SK-N-SH treated with all-trans-retinoic acid at 6 μM for 48 hours (cell line): ENCODE measurements at regions not wholly inside any gene's neighbourhood (a gene's known extent, or its start where the extent isn't known, plus 50 kb on each side); places are given as distances from the start of the nearest gene placed in this dataset.
"Not testable (repeated sequence)": the region's sequence is repeated elsewhere in the genome, so short reads cannot be mapped to it uniquely, and the experiment has no call there.

Source experiments
- ARNTL ChIP-seq: fragments of 450-650 bp; formaldehyde crosslinking; IDR thresholded peaks from 2 replicates; pipeline ENCODE4 v1.5.0; 2020; ENCODE audit warnings: low read depth, mild to moderate bottlenecking, moderate library complexity, borderline replicate concordance
- BACH2 ChIP-seq: fragments of 250-450 bp; sonication (Bioruptor Pico); IDR thresholded peaks from 2 replicates; pipeline ENCODE4 v1.9.0; 2021; ENCODE audit warnings: mild to moderate bottlenecking, borderline replicate concordance
- ISL1 ChIP-seq: fragments of 250-450 bp; sonication (Bioruptor Pico); IDR thresholded peaks from 2 replicates; pipeline ENCODE4 v2.1.2; 2022; ENCODE audit warnings: mild to moderate bottlenecking, moderate library complexity
- OSR1 ChIP-seq: fragments of 250-450 bp; sonication (Bioruptor Pico); IDR thresholded peaks from 2 replicates; pipeline ENCODE4 v1.8.0; 2022; ENCODE audit warnings: moderate library complexity, mild to moderate bottlenecking, inconsistent platforms
- PATZ1 ChIP-seq: fragments of 250-450 bp; sonication (Bioruptor Pico); IDR thresholded peaks from 2 replicates; pipeline ENCODE4 v1.8.0; 2020; ENCODE audit warnings: mild to moderate bottlenecking, moderate library complexity, borderline replicate concordance
- RARB ChIP-seq: fragments of 250-450 bp; sonication (Bioruptor Pico); IDR thresholded peaks from 2 replicates; pipeline ENCODE4 v1.8.0; 2021; ENCODE audit warnings: mild to moderate bottlenecking, moderate library complexity
- TOX ChIP-seq: fragments of 250-450 bp; sonication (Bioruptor Pico); IDR thresholded peaks from 2 replicates; pipeline ENCODE4 v1.8.0; 2021; ENCODE audit warnings: mild to moderate bottlenecking, moderate library complexity, borderline replicate concordance
- ZFP30 ChIP-seq: fragments of 450-650 bp; formaldehyde crosslinking; IDR thresholded peaks from 2 replicates; pipeline ENCODE4 v1.5.0; 2022; ENCODE audit warnings: mild to moderate bottlenecking, moderate library complexity
- ZNF8 ChIP-seq: fragments of 450-650 bp; formaldehyde crosslinking; IDR thresholded peaks from 2 replicates; pipeline ENCODE4 v1.5.0; 2020; ENCODE audit warnings: mild to moderate bottlenecking, moderate library complexity

- not testable (repeated sequence) for TF ChIP-seq ARNTL (CRISPR knock-in tag); ZNF8 (CRISPR knock-in tag); ISL1 (CRISPR knock-in tag); BACH2; OSR1 (CRISPR knock-in tag); PATZ1 (CRISPR knock-in tag); ZFP30 (CRISPR knock-in tag); TOX (CRISPR knock-in tag); RARB (CRISPR knock-in tag)
Observed at GRCh38 chr1:37214305-37214704, 180.0 kb upstream of the GRIK3 start.
